OCI-LY1 (cell line): ENCODE measurements at regions not wholly inside any gene's neighbourhood (a gene's known extent, or its start where the extent isn't known, plus 50 kb on each side); places are given as distances from the start of the nearest gene placed in this dataset.

Experiments
- H2AFZ ChIP-seq: fragments of 200-600 bp; sonication (generic), shearing (Covaris generic); 2 replicates; pipeline ENCODE4 v1.6.0; 2014; ENCODE audit warnings: antibody characterized with exemption, mild to moderate bottlenecking, low read length
- H3F3A ChIP-seq: fragments of 200-600 bp; sonication (generic), shearing (Covaris generic); 2 replicates; pipeline ENCODE4 v1.6.0; 2014; ENCODE audit warnings: mild to moderate bottlenecking, antibody characterized with exemption, low read length, moderate library complexity; ENCODE audit not compliant: insufficient read depth
- H3K27ac ChIP-seq: fragments of 200-600 bp; sonication (generic); 2 replicates; pipeline ENCODE4 v1.5.1; 2014; ENCODE audit warnings: low read length, mixed run types, mild to moderate bottlenecking, low read depth; ENCODE audit not compliant: poor library complexity, severe bottlenecking
- H3K27me3 ChIP-seq: fragments of 200-600 bp; sonication (generic); 2 replicates; pipeline ENCODE4 v1.6.0; 2014; ENCODE audit warnings: antibody characterized with exemption, mild to moderate bottlenecking, low read length, moderate library complexity; ENCODE audit not compliant: insufficient read depth
- H3K36me3 ChIP-seq: fragments of 200-600 bp; sonication (generic); 2 replicates; pipeline ENCODE4 v1.6.1; 2014; ENCODE audit warnings: mild to moderate bottlenecking, antibody characterized with exemption, low read length, moderate library complexity, mixed read lengths; ENCODE audit not compliant: insufficient read depth
- H3K4me1 ChIP-seq: fragments of 200-600 bp; sonication (generic); 2 replicates; pipeline ENCODE4 v1.5.1; 2014; ENCODE audit warnings: mild to moderate bottlenecking, low read length, moderate library complexity; ENCODE audit not compliant: insufficient read depth, severe bottlenecking
- H3K4me2 ChIP-seq: fragments of 200-600 bp; sonication (generic), shearing (Covaris generic); 2 replicates; pipeline ENCODE4 v1.6.1; 2014; ENCODE audit warnings: low read length
- H3K4me3 ChIP-seq: fragments of 200-600 bp; sonication (generic); 2 replicates; pipeline ENCODE4 v1.5.1; 2014; ENCODE audit warnings: low read length, low read depth, mild to moderate bottlenecking, mixed read lengths; ENCODE audit not compliant: poor library complexity, severe bottlenecking
- H3K79me2 ChIP-seq: fragments of 200-600 bp; shearing (Covaris generic); 2 replicates; pipeline ENCODE4 v1.6.1; 2016; ENCODE audit warnings: mixed run types, low read length, mixed read lengths; ENCODE audit not compliant: insufficient read depth
- H3K9ac ChIP-seq: fragments of 200-600 bp; sonication (generic), shearing (Covaris generic); 2 replicates; pipeline ENCODE4 v1.6.1; 2014; ENCODE audit warnings: mild to moderate bottlenecking, low read length, mixed read lengths
- H3K9me2 ChIP-seq: fragments of 200-600 bp; sonication (generic), shearing (Covaris generic); 2 replicates; pipeline ENCODE4 v1.6.1; 2014; ENCODE audit warnings: low read depth, mild to moderate bottlenecking, low read length, mixed read lengths
- H3K9me3 ChIP-seq: fragments of 200-600 bp; shearing (Covaris generic); 2 replicates; pipeline ENCODE4 v1.6.1; 2014; ENCODE audit warnings: low read length, mixed read lengths
- H4K20me1 ChIP-seq: fragments of 200-600 bp; sonication (generic), shearing (Covaris generic); 2 replicates; pipeline ENCODE4 v1.6.0; 2016; ENCODE audit warnings: mild to moderate bottlenecking, low read length; ENCODE audit not compliant: insufficient read depth
- EZH2 ChIP-seq: fragments of 200-600 bp; sonication (generic), shearing (Covaris generic); IDR thresholded peaks from 2 replicates; pipeline ENCODE4 v1.8.0; 2017; ENCODE audit warnings: borderline replicate concordance, mixed run types, mild to moderate bottlenecking, antibody characterized with exemption, low read length, moderate library complexity, mixed read lengths
- TF ChIP-seq, protein P1 (sequence below): fragments of 200-600 bp; sonication (generic), shearing (Covaris generic); IDR thresholded peaks from 2 replicates; pipeline ENCODE4 v1.5.1; 2017; ENCODE audit warnings: mild to moderate bottlenecking, antibody characterized with exemption, low read length, moderate library complexity, mixed read lengths

- no peaks in the 10 kb centered on the region for H3K36me3 ChIP-seq
- no peak for TF ChIP-seq EZH2
- TF ChIP-seq, protein P1, sequence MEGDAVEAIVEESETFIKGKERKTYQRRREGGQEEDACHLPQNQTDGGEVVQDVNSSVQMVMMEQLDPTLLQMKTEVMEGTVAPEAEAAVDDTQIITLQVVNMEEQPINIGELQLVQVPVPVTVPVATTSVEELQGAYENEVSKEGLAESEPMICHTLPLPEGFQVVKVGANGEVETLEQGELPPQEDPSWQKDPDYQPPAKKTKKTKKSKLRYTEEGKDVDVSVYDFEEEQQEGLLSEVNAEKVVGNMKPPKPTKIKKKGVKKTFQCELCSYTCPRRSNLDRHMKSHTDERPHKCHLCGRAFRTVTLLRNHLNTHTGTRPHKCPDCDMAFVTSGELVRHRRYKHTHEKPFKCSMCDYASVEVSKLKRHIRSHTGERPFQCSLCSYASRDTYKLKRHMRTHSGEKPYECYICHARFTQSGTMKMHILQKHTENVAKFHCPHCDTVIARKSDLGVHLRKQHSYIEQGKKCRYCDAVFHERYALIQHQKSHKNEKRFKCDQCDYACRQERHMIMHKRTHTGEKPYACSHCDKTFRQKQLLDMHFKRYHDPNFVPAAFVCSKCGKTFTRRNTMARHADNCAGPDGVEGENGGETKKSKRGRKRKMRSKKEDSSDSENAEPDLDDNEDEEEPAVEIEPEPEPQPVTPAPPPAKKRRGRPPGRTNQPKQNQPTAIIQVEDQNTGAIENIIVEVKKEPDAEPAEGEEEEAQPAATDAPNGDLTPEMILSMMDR: no peak
- no peaks in the 10 kb centered on the region for H3K79me2 ChIP-seq
- no peak overlapping the region for H3K4me3 ChIP-seq
- H3F3A ChIP-seq: no peaks in the 10 kb centered on the region
- H3K27ac ChIP-seq: no peak overlapping the region
- H3K9me2 ChIP-seq: no peaks in the 10 kb centered on the region
- H3K4me1 ChIP-seq: no peaks in the 10 kb centered on the region
- H3K9ac ChIP-seq: no peak overlapping the region
- no peak overlapping the region for H2AFZ ChIP-seq
- no peaks in the 10 kb centered on the region for H3K27me3 ChIP-seq
- H4K20me1 ChIP-seq: no peaks in the 10 kb centered on the region
- H3K4me2 ChIP-seq: no peak overlapping the region
- no peaks in the 10 kb centered on the region for H3K9me3 ChIP-seq
Measured at GRCh38 chr13:91167706-91168385, 179.6 kb upstream of the MIR17HG start.

GRCh38 chr13:91168386-91168711 is 179.1 kb upstream of the MIR17HG start:
- no peak overlapping the region for H2AFZ ChIP-seq
- no peaks in the 10 kb centered on the region for H3K36me3 ChIP-seq
- no peak overlapping the region for H3K4me3 ChIP-seq

GRCh38 chr13:91169321-91170050 is 178.0 kb upstream of the MIR17HG start:
- Histone ChIP-seq H3K27me3 (no peaks in the 10 kb centered on the region), H3K4me2 (no peak overlapping the region), H3K4me1 (no peaks in the 10 kb centered on the region), H3K9me3 (no peaks in the 10 kb centered on the region), H3K9me2 (no peaks in the 10 kb centered on the region), H3K36me3 (no peaks in the 10 kb centered on the region), H4K20me1 (no peaks in the 10 kb centered on the region), H3K79me2 (no peaks in the 10 kb centered on the region), H3K4me3 (no peak overlapping the region), H3K9ac (no peak overlapping the region), H2AFZ (no peak overlapping the region), H3K27ac (no peak overlapping the region), H3F3A (no peaks in the 10 kb centered on the region)
- TF ChIP-seq, protein P1: no peak
- no peak for TF ChIP-seq EZH2

More at GRCh38 chr13:91168386-91168711, 179.1 kb upstream of the MIR17HG start:
- no peaks in the 10 kb centered on the region for H3K4me1 ChIP-seq
- TF ChIP-seq, protein P1: no peak
- TF ChIP-seq EZH2: no peak
- no peaks in the 10 kb centered on the region for H4K20me1 ChIP-seq
- no peaks in the 10 kb centered on the region for H3K79me2 ChIP-seq
- no peak overlapping the region for H3K4me2 ChIP-seq
- H3K9me3 ChIP-seq: no peaks in the 10 kb centered on the region
- H3K9me2 ChIP-seq: no peaks in the 10 kb centered on the region
- no peak overlapping the region for H3K27ac ChIP-seq
- no peaks in the 10 kb centered on the region for H3F3A ChIP-seq
- no peaks in the 10 kb centered on the region for H3K27me3 ChIP-seq
- no peak overlapping the region for H3K9ac ChIP-seq
